ENCODE measurements at regions not wholly inside any gene's neighbourhood (a gene's known extent, or its start where the extent isn't known, plus 50 kb on each side); places are given as distances from the start of the nearest gene placed in this dataset.

GRCh38 chr10:28188526-28188925 lies 114.3 kb downstream of the MPP7 start:
- Histone ChIP-seq H3K27me3 (no peaks in the 10 kb centered on the region), H3K36me3 (no peaks in the 10 kb centered on the region), H3K27ac (no peak overlapping the region), H3K4me1 (no peaks in the 10 kb centered on the region), H3K4me3 (no peak overlapping the region), H3K9me3 (no peaks in the 10 kb centered on the region)
- DNase-seq = no peak
- TF ChIP-seq POLR2A (IDR thresholded peaks at IDR 0.05) = no peak
- TF ChIP-seq, protein P1, sequence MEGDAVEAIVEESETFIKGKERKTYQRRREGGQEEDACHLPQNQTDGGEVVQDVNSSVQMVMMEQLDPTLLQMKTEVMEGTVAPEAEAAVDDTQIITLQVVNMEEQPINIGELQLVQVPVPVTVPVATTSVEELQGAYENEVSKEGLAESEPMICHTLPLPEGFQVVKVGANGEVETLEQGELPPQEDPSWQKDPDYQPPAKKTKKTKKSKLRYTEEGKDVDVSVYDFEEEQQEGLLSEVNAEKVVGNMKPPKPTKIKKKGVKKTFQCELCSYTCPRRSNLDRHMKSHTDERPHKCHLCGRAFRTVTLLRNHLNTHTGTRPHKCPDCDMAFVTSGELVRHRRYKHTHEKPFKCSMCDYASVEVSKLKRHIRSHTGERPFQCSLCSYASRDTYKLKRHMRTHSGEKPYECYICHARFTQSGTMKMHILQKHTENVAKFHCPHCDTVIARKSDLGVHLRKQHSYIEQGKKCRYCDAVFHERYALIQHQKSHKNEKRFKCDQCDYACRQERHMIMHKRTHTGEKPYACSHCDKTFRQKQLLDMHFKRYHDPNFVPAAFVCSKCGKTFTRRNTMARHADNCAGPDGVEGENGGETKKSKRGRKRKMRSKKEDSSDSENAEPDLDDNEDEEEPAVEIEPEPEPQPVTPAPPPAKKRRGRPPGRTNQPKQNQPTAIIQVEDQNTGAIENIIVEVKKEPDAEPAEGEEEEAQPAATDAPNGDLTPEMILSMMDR (IDR thresholded peaks at IDR 0.05) = no peak

DNA sequence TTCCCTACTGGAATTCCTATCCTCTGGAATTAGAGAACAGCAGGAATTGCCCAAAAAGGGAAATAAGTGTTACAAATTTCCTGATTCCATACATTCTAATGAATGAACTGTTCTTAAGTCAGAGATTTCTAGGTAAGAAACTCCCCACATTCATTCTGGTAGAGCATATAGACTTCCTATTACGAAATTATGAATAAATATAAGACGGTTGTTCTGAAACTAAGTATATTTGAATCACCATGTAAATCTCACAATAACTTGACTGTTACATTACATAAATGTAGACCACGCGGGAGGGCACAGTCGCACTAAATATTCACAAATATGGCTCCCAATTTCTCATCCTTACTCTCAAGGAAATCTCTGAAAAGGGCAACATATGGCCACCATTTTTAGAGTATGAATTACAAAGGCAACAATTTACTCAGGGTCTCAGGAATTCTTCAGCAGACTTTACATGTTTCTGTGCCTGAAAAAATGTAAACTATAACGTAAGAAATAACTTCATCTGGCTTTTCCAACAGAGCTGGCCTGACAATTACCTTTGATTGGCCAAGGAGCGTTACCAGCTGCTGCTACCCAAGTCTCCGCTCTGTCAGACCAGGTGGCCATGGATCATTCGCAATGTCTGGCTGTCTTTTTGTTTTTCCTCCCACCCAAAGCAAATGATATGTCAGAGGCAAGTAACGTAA lies 115.8 kb downstream of the MPP7 start:
- Histone ChIP-seq H3K36me3 (no peaks in the 10 kb centered on the region), H3K4me3 (no peak overlapping the region), H3K4me1 (no peaks in the 10 kb centered on the region), H3K27ac (no peak overlapping the region), H3K9me3 (no peaks in the 10 kb centered on the region), H3K27me3 (no peaks in the 10 kb centered on the region)
- no peak for TF ChIP-seq POLR2A (IDR thresholded peaks at IDR 0.05)
- TF ChIP-seq, protein P1 (IDR thresholded peaks at IDR 0.05) = no peak
- DNase-seq = no peak

DNA sequence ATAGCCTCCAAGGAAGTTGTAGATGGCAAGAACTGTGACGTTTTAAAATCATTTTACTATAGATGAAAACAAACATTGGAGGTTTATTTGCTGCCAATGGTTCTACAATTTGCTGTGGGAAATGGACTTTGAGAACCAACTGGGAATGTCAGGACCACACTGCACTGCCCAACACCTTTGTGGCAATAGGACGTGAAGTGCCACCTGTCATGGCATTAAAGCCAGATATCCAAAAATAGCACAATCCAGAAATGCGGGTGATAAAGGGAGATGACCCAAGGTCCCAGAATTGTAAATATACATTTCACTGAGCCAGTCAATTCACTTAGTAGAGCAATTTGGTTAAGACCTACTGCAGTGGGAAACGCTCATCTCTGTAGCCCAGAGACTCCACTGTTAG lies 116.4 kb downstream of the MPP7 start:
- Histone ChIP-seq H3K36me3 (no peaks in the 10 kb centered on the region), H3K4me3 (no peak overlapping the region), H3K27ac (no peak overlapping the region), H3K4me1 (no peaks in the 10 kb centered on the region), H3K27me3 (no peaks in the 10 kb centered on the region), H3K9me3 (no peaks in the 10 kb centered on the region)
- TF ChIP-seq POLR2A (IDR thresholded peaks at IDR 0.05) = no peak
- TF ChIP-seq, protein P1 (IDR thresholded peaks at IDR 0.05) = no peak
- DNase-seq = no peak

GRCh38 chr10:28184810-28185209 lies 118.1 kb downstream of the MPP7 start:
- no peak for DNase-seq
- no peaks in the 10 kb centered on the region for H3K27me3 ChIP-seq
- no peak overlapping the region for H3K27ac ChIP-seq
- H3K4me1 ChIP-seq = no peaks in the 10 kb centered on the region
- H3K36me3 ChIP-seq = no peaks in the 10 kb centered on the region
- no peak overlapping the region for H3K4me3 ChIP-seq
- TF ChIP-seq POLR2A (IDR thresholded peaks at IDR 0.05) = no peak
- TF ChIP-seq, protein P1 (IDR thresholded peaks at IDR 0.05) = no peak
- H3K9me3 ChIP-seq = no peaks in the 10 kb centered on the region

- DNase-seq = no peak
- Histone ChIP-seq H3K4me3 (no peak overlapping the region), H3K4me1 (no peaks in the 10 kb centered on the region), H3K27ac (no peak overlapping the region), H3K36me3 (no peaks in the 10 kb centered on the region), H3K27me3 (no peaks in the 10 kb centered on the region), H3K9me3 (no peaks in the 10 kb centered on the region)
- TF ChIP-seq, protein P1 (IDR thresholded peaks at IDR 0.05) = no peak
- no peak for TF ChIP-seq POLR2A (IDR thresholded peaks at IDR 0.05)
Measured at GRCh38 chr10:28181478-28182096, 121.3 kb downstream of the MPP7 start.
